Thyroid gland (tissue), 4 donors: ENCODE measurements at regions not wholly inside any gene's neighbourhood (a gene's known extent, or its start where the extent isn't known, plus 50 kb on each side); places are given as distances from the start of the nearest gene placed in this dataset.
"Not testable (repeated sequence)": the region's sequence is repeated elsewhere in the genome, so short reads cannot be mapped to it uniquely, and the experiment has no call there.

Experiments
- CTCF ChIP-seq, 6 experiments: fragments of 200-600 bp in 3 of 6; fragments of 450-650 bp in 3 of 6; sonication (generic) in 3 of 6; IDR thresholded peaks; one replicate each; pipeline ENCODE4 v1.5.1; 2016 to 2019; ENCODE audit warnings: antibody characterized with exemption in 6 of 6, mild to moderate bottlenecking in 2 of 6, inconsistent platforms in 1 of 6, moderate library complexity in 1 of 6
- POLR2A ChIP-seq, 2 donors: fragments of 450-650 bp; IDR thresholded peaks; one replicate each; pipeline ENCODE4 v1.6.1; 2017; ENCODE audit warnings: antibody characterized with exemption in 2 of 2, mild to moderate bottlenecking in 2 of 2, moderate library complexity in 1 of 2

- TF ChIP-seq POLR2A, CTCF (IDR thresholded peaks at IDR 0.05): not testable (repeated sequence)
Measured at GRCh38 chr1:120240181-120240580, 63.9 kb upstream of the SEC22B start.
